Adrenal gland (tissue), 5 donors: ENCODE measurements at regions not wholly inside any gene's neighbourhood (a gene's known extent, or its start where the extent isn't known, plus 50 kb on each side); places are given as distances from the start of the nearest gene placed in this dataset.

Experiments
- POLR2A ChIP-seq, 2 donors: fragments of 450-650 bp; IDR thresholded peaks; one replicate each; pipeline ENCODE4 v1.6.1; 2017; ENCODE audit warnings: antibody characterized with exemption in 2 of 2, mild to moderate bottlenecking in 2 of 2, moderate library complexity in 1 of 2
- TF ChIP-seq, protein P1 (sequence below), 6 experiments: fragments of 450-650 bp in 4 of 6; fragments of 200-600 bp in 2 of 6; sonication (generic) in 1 of 6; IDR thresholded peaks; 1 replicate in 5 of 6; 2 replicates in 1 of 6; pipeline versions ENCODE4 v1.5.1 to v1.8.0; 2016 to 2021; ENCODE audit warnings: antibody characterized with exemption in 6 of 6, mild to moderate bottlenecking in 2 of 6, moderate library complexity in 1 of 6
- donor health status: DM: no; HTN: no; CAD: no.

DNA sequence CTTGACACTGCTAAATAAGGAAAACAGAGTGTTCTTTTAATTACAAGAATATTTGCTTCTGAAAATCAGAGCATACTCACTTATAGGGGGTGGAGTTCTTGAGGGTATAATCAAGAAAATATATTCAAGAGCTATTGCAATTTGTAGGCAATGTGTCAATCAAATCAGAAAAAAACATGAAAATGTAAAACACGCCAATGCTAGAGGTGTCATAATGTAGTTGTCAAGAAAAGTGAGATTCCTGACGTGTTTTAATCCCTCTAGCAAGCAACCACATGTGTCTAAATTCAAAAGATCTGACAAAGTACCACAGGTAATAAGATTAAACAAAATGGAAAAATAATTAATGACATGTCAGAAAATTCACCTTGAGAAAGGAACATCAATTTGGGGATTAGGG lies 1440.7 kb upstream of the RAG2 start:
- TF ChIP-seq, protein P1, sequence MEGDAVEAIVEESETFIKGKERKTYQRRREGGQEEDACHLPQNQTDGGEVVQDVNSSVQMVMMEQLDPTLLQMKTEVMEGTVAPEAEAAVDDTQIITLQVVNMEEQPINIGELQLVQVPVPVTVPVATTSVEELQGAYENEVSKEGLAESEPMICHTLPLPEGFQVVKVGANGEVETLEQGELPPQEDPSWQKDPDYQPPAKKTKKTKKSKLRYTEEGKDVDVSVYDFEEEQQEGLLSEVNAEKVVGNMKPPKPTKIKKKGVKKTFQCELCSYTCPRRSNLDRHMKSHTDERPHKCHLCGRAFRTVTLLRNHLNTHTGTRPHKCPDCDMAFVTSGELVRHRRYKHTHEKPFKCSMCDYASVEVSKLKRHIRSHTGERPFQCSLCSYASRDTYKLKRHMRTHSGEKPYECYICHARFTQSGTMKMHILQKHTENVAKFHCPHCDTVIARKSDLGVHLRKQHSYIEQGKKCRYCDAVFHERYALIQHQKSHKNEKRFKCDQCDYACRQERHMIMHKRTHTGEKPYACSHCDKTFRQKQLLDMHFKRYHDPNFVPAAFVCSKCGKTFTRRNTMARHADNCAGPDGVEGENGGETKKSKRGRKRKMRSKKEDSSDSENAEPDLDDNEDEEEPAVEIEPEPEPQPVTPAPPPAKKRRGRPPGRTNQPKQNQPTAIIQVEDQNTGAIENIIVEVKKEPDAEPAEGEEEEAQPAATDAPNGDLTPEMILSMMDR (IDR thresholded peaks at IDR 0.05): no peak
- TF ChIP-seq POLR2A (IDR thresholded peaks at IDR 0.05): no peak
